ENCODE measurements at regions not wholly inside any gene's neighbourhood (a gene's known extent, or its start where the extent isn't known, plus 50 kb on each side); places are given as distances from the start of the nearest gene placed in this dataset.

DNA sequence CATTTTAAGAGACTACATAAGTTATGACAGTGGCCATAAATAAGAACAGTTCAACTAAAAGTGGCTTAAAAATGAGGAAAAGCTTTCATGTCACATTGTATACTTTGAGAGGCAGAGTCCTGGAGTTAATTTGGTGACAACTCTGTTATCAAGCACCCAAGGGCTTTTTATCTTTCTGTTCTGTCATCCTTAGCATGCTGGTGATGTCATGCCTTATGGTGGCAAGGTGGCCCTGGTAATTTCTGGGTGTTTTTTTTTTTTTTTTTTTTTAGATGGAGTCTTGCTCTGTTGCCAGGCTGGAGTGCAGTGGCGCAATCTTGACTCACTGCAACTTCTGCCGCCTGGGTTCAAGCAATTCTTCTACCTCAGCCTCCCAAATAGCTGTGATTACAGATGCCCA is 158.8 kb downstream of the AASDHPPT start:
- in situ Hi-C loops (cut with MboI; ENCODE audit: low pct_unique_long_range_greater_than_20kb, low sequenced_read_pairs, unreplicated experiment): no loop called here
- no peak for DNase-seq (ENCODE audit: low spot score)
- TF ChIP-seq, protein P1, sequence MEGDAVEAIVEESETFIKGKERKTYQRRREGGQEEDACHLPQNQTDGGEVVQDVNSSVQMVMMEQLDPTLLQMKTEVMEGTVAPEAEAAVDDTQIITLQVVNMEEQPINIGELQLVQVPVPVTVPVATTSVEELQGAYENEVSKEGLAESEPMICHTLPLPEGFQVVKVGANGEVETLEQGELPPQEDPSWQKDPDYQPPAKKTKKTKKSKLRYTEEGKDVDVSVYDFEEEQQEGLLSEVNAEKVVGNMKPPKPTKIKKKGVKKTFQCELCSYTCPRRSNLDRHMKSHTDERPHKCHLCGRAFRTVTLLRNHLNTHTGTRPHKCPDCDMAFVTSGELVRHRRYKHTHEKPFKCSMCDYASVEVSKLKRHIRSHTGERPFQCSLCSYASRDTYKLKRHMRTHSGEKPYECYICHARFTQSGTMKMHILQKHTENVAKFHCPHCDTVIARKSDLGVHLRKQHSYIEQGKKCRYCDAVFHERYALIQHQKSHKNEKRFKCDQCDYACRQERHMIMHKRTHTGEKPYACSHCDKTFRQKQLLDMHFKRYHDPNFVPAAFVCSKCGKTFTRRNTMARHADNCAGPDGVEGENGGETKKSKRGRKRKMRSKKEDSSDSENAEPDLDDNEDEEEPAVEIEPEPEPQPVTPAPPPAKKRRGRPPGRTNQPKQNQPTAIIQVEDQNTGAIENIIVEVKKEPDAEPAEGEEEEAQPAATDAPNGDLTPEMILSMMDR (IDR thresholded peaks at IDR 0.05; ENCODE audit: extremely low read depth, insufficient read depth, missing control alignments): no peak

DNA sequence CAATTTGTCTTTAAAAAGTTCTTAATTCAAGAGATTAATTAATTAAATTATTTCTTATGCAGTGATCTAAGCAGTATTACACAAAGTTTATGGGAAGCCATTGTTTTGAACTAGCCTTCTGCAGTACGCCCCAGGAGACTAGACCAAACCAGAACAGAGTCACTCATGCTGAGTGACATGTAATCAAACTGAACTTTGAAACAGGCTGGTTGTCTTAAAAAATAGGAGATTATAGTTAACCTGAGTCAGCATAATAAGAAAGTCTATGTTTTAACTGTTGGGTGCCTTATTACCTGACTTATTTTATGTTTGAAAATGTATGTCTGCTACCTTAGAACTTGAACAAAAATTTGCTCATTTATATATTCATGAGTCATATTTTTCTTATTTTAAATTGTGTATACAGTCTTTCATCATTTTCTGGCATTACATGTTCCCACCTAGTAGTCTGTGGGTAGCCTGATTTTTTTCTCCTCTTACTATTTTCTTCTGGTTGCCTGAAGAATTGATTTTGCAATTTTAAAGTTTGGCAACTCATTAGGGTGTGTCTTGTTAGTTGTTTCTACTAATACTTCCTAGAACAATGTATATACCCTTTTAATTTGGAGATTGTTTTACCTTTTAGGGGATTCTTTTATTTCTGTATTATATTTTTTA is 161.4 kb downstream of the AASDHPPT start:
- TF ChIP-seq, protein P1 (IDR thresholded peaks at IDR 0.05; ENCODE audit: extremely low read depth, insufficient read depth, missing control alignments): no peak
- DNase-seq (ENCODE audit: low spot score): no peak
- in situ Hi-C loops (cut with MboI; ENCODE audit: low pct_unique_long_range_greater_than_20kb, low sequenced_read_pairs, unreplicated experiment): no loop called here

DNA sequence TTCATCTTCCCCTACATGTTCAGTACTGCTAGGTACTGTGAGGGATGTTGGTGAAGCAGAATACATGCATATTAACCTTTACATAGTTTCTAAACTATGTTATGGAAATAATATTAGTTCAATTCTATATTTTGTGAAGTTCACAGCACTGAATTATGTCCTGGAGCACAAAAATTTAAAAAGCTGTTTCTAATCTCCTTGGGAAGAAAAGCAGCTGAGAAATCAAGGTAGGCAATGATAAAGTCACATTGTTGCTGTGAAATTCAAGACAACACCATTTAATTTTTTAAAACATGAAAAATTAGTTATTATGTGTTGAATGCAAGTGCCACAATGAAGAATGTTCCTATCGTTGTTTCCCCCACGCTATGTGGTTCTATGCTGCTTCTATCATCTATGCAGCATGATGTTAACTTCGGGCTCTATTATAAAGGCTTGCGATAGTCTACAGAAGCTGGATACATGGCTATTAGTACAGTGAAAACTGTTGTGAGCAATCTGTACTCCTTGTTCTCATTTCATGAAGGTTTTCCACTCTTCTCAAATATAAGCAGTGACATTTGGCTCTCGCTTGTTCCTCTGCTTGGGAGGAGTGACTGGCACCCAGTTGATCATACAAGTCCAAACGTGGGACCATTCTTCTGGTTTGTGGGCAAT is 164.3 kb downstream of the AASDHPPT start:
- TF ChIP-seq, protein P1 (IDR thresholded peaks at IDR 0.05; ENCODE audit: extremely low read depth, insufficient read depth, missing control alignments): no peak
- in situ Hi-C loops (cut with MboI; ENCODE audit: low pct_unique_long_range_greater_than_20kb, low sequenced_read_pairs, unreplicated experiment): no loop called here
- no peak for DNase-seq (ENCODE audit: low spot score)

DNA sequence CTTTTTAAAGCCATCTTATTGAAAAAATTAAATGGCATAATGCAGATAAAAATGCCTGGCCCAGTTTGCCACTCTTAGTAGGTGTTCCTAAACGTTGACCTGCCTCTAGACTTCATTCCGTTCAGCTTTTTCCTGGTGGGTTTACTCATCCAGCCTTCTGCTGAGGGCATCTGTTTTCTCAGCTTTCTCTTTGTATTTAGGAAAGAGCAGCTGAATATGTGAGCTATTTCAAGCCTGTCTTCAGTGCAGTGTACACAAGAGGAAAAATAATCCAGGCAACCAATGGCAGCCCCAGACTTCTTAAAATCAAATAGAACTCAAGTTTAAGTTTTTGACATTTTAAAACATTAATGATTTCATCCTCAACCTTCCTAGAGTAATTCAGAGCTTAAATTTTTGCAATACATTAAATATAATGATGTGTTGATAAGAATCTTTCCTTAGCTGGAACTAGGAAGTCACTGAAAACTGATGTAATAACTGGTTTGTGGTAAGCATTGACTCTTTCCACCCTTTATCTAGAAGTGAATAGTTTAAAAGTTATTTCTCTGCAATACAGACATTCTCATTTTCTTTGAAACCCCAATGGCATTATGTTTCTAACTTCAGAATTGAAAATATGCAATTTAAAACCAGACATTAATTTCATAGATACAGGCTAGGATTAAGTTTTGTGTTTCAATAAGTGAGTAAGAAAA is 165.4 kb downstream of the AASDHPPT start:
- in situ Hi-C loops (cut with MboI; ENCODE audit: low pct_unique_long_range_greater_than_20kb, low sequenced_read_pairs, unreplicated experiment): no loop called here
- no peak for DNase-seq (ENCODE audit: low spot score)
- TF ChIP-seq, protein P1 (IDR thresholded peaks at IDR 0.05; ENCODE audit: extremely low read depth, insufficient read depth, missing control alignments): no peak

DNA sequence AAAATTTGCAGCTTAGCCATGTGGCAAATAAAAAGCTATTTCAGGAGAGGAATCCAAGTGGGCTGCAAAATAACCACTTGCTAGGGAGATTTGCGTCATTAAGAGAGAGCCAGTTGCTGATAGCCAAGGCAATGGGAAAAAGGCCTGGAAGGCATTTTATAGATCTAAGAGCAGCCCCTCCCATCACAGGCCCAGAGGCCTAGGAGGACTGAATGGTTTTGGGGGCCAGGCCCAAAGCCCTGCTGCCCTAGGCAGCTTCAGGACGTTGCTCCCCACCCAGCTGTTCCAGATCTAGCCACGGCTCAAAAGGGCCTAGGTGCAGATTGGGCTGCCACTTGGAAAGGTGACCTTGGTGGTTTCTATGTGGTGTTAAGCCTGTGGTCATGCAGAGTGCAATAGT is 169.0 kb downstream of the AASDHPPT start:
- in situ Hi-C loops (cut with MboI; ENCODE audit: low pct_unique_long_range_greater_than_20kb, low sequenced_read_pairs, unreplicated experiment): no loop called here
- TF ChIP-seq, protein P1 (IDR thresholded peaks at IDR 0.05; ENCODE audit: extremely low read depth, insufficient read depth, missing control alignments): no peak
- DNase-seq (ENCODE audit: low spot score): no peak

DNA sequence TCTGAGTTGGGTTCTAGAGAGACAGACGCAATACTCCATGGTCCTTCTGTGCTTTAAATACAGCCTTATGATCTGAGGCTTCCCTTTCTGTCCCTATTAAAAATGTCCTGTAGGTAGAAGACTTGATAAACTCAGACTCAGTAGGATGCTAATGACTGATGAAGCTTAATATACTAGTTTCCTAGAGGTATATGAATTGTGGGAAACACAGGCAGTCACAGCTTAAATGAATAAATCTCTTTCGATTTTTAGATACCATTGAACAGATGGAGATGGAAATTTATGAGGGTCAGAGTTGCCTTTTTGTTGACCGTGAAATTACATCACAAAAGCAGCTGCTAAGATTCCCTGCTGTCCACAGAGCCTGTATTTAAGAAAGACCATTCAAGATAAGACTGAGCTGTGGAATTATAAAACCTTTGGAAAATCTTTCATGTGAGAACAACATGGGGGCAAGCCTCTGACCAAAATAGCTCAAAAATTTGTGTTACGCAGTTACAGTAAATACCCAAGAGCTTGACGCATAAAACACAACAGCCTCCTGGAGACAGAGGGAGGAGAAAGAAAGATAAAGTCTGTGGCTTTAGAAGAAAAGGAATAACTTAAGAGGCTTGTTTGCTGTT is 172.3 kb downstream of the AASDHPPT start:
- TF ChIP-seq, protein P1 (IDR thresholded peaks at IDR 0.05; ENCODE audit: extremely low read depth, insufficient read depth, missing control alignments): no peak
- in situ Hi-C loops (cut with MboI; ENCODE audit: low pct_unique_long_range_greater_than_20kb, low sequenced_read_pairs, unreplicated experiment): no loop called here
- DNase-seq (ENCODE audit: low spot score): no peak
